ENCODE measurements at regions not wholly inside any gene's neighbourhood (a gene's known extent, or its start where the extent isn't known, plus 50 kb on each side); places are given as distances from the start of the nearest gene placed in this dataset.
"Not testable (repeated sequence)": the region's sequence is repeated elsewhere in the genome, so short reads cannot be mapped to it uniquely, and the experiment has no call there.

DNA sequence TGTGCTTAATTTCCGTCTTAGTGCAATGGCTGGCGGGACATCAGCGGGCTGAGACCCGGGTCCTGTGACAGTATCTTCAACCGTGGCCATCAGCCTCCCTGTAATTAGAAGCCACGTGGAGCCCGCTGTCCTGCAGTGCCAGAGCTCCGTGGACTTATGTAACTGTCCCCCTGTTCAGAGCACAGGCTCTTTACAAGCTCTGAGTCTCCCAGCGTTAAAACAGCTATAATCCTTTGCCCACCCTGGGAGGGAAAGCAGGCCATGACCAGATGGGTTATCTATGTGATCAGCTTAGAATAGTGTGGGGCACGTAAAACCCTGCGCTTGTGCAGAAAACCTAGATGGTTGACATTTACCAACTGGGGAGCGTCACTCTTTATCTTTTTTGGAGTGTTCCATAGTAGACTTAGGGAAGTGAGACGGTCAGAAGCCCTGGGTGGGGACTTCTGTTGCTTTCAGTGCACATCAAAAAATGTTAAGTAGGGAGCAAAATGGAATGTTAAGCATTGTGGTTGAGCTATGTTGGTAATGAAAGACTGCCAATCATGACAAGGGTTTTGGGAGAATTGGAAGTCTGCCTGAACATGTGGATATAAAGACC, 103.5 kb upstream of the CADM1 start:
- DNase-seq (ENCODE audit: low read depth in 2 of 2): no peak

DNA sequence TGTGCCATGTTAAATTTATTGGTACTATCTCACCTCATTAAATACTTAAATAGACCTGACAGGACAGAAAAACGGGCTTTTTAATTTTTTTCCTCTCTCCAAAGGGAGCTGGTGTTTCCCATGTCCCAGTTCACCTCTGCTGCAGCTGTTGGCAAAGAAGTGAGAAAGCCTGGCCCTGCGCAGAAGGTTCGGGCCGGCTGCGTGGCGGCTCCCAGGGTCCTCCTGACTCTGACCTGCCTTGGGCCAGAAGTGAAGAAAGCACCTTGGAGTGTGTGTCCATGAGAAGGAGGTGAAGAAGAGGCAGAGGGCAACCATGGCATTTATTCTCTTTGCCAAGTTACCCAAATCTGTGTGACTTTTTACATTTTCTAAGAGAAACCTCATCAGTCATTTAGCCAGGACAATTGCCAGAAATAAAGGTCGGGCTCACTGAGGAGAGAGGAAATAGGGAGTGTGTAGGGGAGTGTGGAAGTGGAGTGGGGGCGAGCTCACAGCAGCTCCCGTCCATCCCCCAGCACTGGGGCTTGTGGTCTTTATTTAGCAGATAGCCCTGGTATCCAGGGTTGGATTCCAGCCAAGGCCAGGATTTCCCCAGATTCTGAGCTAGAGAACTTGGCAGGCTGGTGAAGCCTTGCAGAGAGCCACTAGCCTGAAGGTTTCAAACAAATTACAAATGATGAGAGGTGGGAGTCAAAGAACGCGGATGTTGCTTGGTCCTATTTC, 102.4 kb upstream of the CADM1 start:
- no peak for DNase-seq (ENCODE audit: low read depth in 2 of 2)

DNA sequence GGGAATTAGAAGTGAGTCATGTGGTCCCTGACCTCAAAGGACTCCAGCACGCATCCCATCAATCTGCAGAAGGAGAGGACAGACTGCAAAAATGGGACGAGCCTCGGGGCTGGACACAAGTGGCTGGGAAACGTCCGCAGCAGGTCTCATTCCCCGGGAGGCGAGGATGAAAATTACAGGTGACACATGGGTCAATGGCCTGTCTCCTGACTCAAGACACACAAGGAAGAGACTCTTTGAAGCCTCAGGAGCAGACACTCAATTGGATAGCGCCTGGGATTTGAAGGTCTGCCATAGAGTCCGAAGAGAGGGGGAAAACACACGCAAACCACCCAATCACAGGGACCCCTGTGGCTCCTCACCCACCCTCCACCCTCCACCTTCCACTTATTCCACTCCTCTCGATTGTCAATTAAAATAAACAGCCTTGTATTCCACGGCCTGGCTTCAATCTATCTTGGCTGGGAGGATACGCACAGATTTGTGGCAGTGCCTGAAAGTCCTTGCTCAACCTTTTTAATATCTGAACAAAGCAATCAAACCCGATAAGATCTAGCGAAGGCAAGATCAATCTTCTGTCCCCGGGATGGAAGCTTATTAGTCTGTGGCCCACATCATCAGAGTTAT, 101.8 kb upstream of the CADM1 start:
- DNase-seq (ENCODE audit: low read depth in 2 of 2): no peak

DNA sequence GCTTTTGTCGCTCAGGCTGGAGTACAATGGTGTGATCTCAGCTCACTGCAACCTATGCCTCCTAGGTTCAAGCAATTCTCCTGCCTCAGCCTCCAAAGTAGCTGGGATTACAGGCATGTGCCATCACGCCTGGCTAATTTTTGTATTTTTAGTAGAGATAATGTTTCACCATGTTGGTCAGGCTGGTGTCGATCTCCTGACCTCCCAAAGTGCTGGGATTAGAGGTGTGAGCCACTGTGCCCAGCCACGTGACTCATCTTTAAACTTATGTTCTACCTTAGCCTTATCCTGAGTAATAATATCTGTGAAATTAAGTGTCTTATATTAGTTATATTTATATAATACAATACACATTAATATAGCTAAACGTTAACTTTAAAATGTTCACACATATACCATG, 101.2 kb upstream of the CADM1 start:
- DNase-seq (ENCODE audit: low read depth in 2 of 2): not testable (repeated sequence)

DNA sequence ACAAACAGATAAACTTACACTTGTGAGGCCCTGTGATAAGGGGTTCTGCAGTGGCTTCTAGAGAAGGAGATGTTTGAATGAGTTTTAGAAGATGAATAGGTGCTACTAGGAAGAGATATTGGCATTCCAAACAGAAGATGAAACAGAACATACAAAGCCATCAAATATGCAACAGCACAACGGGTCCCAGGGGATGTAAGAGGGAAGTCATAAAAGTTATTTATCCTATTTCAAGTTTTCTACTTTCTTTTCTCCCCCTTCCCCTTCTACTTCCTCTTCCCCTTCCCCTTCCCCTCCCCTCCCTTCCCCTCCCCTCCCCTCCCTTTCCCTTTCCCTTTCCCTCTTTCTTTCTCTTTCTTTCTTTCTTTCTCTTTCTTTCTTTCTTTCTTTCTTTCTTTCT, 94.9 kb upstream of the CADM1 start:
- no peak for DNase-seq (ENCODE audit: low read depth in 2 of 2)

DNA sequence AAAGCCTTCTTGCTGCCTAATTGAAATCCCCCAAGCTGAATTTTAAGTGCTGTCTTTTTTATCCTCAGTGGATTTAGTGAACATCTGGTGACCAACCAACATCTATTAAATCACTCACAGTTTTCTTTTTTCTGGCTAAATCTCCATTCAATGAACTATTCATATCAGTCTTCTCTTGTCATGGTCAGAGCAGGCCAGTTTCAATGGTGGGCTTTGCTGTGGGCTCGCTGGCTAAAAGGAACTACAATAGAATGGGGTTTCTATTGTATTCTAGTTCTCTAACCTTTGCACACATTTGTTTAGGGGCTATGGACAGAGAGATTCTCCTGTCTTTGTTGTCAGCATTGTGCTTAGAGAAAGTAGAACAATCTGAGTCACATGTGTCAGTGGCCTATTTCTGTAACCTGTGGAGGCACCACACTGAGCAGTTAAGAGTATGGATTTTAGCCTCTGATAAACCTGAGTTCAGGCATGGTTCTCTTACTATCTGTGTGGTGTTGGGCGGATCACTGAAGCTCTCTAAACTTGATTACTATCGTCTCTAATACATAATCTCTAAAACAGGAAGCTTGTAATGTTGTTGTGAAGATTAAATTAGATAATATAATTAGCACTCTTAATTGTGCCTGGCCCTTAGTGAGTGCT, 94.2 kb upstream of the CADM1 start:
- no peak for DNase-seq (ENCODE audit: low read depth in 2 of 2)

DNA sequence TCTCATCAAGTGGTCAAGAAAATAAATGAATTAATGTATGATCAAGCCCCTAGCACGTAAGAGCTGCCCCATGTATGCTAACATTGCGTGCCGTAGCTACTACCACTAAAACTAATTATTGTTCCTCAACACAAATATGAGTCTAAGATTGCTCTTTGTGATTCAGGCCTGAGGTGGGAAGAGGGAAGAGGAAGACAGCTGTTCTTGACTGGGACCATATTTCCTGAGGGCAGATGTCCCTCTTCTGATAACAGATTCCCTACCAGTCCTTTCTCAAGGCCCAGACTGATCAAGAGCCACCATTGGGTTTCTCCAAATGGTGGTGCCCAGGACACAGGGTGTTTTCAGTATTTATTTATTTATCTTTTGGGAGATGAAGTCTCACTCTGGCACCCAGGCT, 87.2 kb upstream of the CADM1 start:
- no peak for DNase-seq (ENCODE audit: low read depth in 2 of 2)

DNA sequence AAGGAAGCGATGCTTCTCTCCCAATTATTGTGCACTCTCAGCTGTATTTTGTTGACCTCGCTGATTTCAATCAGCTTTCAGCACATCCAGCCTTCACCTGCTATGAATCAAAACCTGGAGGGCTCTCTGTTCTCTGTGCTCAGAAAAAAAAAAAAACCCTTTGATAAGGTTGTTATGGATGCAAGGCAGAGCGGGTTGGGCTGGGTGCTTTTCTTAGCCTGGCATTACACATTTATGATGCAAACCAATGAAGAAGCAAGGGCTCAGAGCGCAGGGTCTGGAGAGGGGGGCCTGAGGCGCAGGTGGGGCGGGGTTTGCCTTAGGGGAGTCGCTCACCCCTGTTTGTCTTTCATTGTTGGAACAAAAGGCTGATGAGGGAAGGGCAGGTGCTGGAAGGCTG, 86.0 kb upstream of the CADM1 start:
- DNase-seq (ENCODE audit: low read depth in 2 of 2): no peak

DNA sequence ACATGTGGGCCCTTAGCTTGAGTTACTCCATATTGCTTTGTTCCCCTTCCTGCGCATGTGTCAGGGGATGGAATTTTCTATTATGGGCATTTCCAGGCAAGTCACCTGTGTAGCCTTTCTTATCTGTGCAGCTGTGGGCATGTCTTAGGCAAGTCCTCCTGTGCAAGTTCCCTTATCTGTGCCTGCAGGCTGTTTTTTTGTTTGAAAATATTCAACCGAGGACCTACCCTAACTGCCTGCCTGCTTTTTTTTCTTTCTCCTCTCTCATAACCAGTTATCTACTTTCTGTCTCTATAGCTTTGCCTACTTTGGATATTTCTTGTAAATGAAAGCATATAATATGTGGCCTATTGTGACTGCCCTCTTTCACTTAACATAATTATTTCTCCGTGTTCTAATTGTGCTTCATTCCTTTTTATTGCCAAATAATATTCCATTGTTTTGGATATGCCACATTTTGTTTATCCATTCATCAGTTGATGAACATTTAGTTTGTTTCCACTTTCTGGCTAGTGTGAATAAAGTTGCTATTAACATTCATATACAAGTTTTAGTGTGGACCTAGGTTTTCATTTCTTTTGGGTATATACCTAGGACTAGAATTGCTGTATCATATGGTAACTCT, 83.6 kb upstream of the CADM1 start:
- DNase-seq (ENCODE audit: low read depth in 2 of 2): no peak

DNA sequence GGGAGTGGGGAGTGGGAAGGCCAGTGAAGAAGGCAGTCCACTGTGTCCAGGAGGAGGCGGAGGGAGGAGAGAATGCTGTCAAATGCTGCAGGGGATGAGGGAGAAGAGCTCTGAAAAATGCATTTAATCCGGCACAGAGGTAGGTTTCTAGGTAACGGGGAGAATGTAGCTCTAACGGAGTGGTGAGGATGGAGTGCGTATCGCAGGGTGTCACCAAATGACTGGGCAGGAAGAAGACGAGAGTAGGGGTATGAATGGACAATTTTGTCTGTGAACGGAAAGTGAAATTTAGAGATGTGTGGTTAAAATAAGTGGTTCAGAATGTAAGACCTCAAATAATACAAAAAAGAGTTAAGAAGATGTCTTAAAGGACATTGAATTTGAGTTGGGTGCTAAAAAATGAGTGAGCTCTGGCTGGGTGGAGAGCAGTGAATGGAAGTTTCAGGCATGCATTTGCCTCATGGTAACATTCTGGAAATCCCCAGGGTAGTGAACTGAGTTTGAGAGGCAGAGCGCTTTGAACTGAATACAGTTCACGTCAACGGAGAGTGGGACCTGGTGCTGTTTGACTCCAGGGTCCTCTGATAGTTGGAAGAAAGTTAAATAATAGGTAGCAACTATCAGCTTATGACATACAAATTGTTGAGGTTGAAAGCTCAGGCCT, 81.3 kb upstream of the CADM1 start:
- DNase-seq (ENCODE audit: low read depth in 2 of 2): no peak

DNA sequence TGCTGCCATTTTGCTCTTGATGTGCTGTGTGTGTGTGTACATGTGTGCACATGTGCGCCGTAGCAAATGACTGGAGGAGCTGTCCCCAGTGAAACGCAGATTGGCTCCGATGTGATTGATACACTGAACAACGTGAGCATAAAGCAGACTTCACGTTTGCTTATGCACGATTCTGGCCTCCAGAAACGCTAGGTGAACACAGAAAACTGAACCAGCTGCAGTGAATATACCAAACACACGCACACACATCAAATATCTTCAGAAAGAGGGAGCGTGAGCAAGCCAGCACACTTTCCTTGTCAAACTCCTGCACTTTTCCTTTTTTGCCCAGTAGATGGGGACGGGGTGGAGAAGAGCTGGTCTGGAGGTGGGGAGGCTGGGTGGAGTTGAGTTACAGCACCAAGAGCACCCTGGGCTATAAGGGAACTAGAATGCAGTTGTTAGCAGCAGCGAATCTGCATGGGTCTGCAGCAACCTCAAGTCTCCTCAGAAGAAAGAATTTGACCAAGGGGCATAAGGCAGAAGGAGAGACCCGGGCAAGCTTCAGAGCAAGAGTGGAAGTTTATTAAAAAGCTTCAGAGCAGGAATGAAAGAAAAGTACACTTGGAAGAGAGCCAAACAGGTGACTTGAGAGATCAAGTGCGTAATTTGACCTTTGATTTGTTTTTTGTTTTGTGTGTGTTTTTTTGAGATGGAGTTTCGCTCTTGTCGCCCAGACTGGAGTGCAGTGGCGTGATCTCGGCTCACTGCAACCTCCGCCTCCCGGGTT, 77.8 kb upstream of the CADM1 start:
- no peak for DNase-seq (ENCODE audit: low read depth in 2 of 2)

DNA sequence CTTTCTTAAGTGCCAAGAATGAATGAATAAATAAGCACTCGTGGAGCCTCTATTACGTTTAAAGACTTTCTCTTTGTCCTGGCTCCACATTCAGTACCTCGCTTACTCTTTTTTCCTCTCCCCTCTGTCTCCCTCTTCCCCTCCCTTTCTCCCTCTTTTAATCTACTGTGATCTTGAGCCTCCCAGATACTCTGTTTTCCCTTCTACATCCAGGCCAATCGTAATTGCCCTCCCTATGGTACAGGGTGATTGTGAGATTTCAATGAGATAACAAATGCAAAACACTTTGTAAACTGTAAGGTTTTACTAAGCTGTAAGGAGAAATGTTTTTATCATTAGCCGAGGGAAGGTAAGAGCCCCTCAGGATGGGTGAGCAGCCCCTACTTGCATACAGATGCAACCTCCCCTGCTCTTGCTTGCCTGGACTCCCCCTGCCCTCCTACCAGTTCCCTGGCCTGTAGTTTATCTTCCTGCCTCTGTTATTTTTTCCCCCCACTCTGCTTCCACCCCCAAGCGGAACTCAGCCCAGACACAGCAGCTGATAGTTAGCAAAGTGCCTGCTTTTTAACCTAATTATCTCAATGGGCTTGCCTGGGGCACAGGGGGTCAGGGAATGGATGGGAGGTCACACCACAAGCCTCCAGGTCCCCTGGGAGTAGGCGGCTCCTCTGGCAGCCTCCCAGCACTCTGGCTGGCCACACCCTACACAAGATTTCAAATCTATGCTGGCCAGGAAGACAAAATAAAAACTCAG, 76.9 kb upstream of the CADM1 start:
- no peak for DNase-seq (ENCODE audit: low read depth in 2 of 2)

DNA sequence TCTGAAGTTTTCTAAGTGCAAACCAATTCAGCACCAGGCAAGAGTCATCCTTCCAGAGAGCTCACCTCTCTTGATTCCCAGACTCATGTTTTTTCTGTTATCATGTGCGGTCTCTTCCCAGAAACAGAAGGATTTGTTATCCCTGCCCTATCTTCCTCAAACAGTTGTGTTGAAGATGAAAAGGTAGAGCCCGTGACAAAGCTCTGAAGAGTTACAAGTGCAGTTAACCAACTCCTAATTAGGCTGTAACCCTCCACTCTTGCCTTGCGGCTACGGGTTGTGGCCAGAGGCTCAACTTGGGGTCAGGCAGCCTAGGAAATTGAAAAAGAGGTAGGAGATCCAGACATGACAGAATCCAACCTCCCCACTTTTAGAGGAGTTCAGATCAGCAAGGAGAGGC, 76.2 kb upstream of the CADM1 start:
- no peak for DNase-seq (ENCODE audit: low read depth in 2 of 2)

DNA sequence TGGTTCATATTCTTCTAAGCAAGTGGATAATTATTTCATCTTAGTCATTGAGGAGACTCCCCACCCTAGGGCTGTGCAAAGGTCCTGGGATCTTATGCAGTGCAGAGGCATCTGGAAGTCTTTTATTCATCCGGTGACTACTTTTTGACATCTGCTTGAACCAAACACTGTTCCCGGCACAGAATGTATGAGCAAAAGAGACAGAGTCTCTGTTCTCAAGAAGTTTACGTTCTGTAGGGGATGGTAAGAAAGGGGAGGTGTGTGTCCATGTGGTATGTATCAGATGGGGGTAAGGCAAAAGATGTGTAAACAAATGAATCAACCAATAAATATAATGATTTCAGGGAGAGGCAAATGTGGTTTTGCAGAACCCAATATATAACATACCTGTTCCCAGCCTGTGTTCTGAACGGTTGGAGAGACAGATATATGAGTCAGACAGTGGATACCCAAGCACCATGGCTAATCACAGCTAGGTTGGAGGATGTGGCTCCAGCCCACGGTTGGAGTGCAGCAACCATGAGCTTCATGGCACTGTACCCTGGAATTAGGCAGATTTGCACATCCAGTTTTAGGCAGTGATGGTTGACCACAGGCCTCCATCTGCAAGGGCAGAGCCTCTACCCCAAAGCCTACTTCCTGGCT, 75.1 kb upstream of the CADM1 start:
- DNase-seq (ENCODE audit: low read depth in 2 of 2): no peak

DNA sequence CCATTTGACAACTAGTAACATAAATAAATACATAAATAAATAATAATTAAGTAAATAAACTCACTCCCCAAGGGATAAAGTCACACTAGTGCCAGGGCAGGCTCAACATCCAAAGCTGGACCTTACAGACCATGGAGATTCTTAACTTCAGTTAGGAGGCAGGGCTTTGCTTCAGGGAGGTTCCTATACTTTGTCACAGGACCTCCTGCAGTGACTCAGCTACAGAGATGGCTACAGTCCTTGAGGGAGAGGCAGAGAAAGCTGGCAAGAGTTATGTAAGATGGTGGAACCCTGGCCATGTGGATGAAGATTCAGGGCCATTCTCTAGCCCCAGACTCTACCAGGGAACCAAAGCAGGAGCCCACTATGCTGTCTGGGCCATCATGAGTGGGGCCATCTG, 74.1 kb upstream of the CADM1 start:
- no peak for DNase-seq (ENCODE audit: low read depth in 2 of 2)

DNA sequence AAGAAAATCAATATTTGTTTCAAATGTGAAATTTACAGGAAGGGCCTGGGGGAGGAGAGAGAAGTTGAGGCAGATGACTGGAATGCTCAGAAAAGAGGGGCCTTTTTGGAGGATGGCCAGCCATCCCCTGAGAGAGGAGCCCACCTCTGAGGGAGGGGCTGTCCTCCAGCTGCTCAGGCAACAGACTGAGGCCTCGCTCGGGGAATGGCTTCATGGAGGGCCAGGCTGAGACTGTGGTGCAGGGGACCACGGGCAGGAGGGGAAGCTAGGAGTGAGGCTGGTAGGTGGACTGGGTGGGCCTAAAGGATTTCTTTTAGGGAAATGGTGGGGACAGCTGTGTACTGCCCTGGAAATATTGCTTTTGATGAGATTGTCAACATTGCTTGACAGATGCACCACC, 73.5 kb upstream of the CADM1 start:
- DNase-seq (ENCODE audit: low read depth in 2 of 2): no peak

DNA sequence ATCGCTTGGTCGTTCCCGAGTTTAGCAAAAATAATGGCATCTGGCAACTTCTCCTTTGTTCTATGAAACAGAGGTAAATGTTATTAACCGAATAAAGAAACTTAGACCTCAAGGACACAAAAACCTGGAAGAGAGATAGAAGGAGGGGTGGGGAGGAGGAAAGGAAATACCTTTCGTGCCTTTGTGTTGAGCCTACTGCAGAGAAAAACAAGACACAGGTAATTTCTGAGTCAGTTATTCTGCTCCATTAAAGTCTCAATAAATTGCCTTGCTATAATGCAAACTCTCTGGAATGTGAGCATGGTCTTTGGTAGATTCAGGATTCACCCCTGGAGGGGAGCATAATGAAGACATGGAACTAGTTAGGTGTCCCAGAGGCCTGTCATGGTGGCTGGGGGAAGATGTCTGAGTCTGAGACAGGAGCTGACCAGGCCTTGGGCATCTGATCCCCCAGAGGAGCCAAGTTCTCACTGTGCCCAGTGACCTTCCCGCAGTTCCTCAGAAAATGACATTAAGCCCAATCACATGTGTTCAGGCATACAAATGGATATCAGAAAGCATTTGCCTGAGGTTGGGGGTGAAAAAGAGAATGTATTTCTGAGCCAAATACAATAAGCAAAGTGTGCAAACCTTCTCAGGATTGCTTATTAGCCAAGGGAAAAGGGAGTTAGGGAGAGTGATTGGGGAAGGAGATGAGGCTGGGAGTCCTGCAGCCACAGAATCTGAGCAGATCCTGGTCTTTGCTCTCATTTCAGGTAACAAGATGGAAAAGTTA, 72.6 kb upstream of the CADM1 start:
- DNase-seq (ENCODE audit: low read depth in 2 of 2): no peak

DNA sequence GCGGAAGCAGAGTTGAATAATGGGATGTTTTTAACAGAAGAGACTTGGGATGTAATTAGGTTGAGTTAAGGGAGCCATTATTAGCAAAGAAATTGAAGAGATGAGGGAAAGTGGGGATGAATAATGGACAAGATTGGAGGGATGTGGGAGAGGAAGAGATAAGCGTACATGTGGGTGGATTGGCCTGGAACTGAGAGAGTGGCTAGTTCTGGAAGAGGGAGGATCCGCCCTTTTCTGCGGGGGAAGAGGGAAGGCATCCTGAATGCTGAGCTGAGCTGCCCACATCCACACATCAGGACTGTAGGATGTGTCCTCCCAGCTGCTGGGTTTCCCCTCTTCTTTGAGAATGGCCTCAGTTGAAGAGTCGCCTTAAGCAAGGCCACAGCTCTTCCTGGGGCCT, 68.3 kb upstream of the CADM1 start:
- no peak for DNase-seq (ENCODE audit: low read depth in 2 of 2)

DNA sequence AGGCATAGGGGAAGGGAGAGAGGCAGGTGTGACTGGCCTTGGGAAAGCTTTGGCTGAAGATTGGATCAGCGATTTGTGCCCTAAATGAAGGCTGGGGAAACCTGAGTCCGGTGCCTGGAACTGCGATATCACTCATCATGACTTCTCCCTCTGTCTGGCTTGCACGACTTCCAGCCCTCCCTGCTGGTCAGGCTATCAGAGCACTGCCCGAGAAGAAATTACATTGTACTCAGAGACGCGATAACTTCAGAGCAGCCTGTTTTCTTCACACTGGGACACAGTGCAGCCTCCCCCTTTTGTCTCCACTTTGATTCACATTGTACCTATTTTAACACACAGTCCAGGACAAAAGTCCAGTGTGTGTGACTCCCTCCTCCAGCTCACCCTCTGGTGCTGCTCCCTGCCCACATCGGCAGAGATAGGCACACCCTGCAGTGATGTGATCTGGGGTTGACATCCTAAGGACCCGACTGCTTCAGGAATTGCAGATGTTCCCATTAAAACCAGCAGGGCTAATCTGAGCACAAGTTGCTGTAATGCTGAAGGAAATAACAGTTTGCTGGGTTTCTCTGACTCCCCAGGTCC, 62.1 kb upstream of the CADM1 start:
- no peak for DNase-seq (ENCODE audit: low read depth in 2 of 2)

All from stimulated activated CD4-positive, alpha-beta T cell treated with anti-CD3 and anti-CD28 coated beads, Interleukin-4, amount 100 ng/mL, for 48 hours (primary cell).